BJ (cell line): ENCODE measurements at regions not wholly inside any gene's neighbourhood (a gene's known extent, or its start where the extent isn't known, plus 50 kb on each side); places are given as distances from the start of the nearest gene placed in this dataset.

Source experiments
- CTCF ChIA-PET: fragments of 350-600 bp; formaldehyde crosslinking; extraction: SDS; loops from one replicate; lab custom pipeline; 2021; ENCODE audit warnings: antibody characterized with exemption, inconsistent platforms; lab: Yijun Ruan, JAX
- POLR2A ChIA-PET: fragments of 300-600 bp; sonication (Branson Sonifier 250); formaldehyde crosslinking; extraction: SDS; loops from one replicate; lab custom pipeline; 2021; ENCODE audit warnings: antibody characterized with exemption; lab: Charles Lee
- DNase-seq: peaks from one replicate; pipeline ENCODE4 v3.0.0-alpha.2; 2011; ENCODE audit warnings: low read depth
- H3K27me3 ChIP-seq: 2 replicates; pipeline ENCODE4 v1.6.0; 2011; ENCODE audit warnings: low read length; ENCODE audit not compliant: control insufficient read depth, insufficient read depth
- H3K36me3 ChIP-seq: 2 replicates; pipeline ENCODE4 v1.5.1; 2011; ENCODE audit warnings: low read length; ENCODE audit not compliant: control insufficient read depth, insufficient read depth
- H3K4me3 ChIP-seq: 2 replicates; pipeline ENCODE4 v1.5.1; 2011; ENCODE audit warnings: low read depth, mild to moderate bottlenecking, control low read depth, low read length
- TF ChIP-seq, protein P1 (sequence below): IDR thresholded peaks from 2 replicates; pipeline ENCODE4 v1.5.1; 2011; ENCODE audit warnings: low read depth, mild to moderate bottlenecking, control low read depth, inconsistent platforms, low read length, moderate library complexity; ENCODE audit not compliant: insufficient read depth

DNA sequence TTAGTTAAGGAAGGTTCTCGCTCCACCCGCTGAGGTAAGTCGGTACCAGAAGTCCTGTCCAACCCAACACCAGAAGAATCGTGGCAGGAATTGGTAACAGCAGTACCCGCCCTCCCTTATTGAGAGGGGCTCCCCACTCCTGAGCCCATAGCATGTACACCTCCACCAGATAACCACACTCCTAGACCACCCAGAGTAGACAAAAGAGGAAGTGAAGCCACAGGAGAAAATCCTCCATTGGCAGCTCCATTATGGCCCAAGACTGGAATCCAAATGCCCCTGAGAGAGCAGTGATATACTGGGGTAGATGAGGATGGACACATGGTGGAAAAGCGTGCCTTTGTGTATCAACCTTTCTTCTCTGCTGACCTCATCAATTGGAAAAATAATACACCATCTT lies 106.1 kb upstream of the EPB41L4A start:
- POLR2A ChIA-PET, result no interaction called here
- CTCF ChIA-PET, result no interaction called here
- DNase-seq, result no peak
- TF ChIP-seq, protein P1, sequence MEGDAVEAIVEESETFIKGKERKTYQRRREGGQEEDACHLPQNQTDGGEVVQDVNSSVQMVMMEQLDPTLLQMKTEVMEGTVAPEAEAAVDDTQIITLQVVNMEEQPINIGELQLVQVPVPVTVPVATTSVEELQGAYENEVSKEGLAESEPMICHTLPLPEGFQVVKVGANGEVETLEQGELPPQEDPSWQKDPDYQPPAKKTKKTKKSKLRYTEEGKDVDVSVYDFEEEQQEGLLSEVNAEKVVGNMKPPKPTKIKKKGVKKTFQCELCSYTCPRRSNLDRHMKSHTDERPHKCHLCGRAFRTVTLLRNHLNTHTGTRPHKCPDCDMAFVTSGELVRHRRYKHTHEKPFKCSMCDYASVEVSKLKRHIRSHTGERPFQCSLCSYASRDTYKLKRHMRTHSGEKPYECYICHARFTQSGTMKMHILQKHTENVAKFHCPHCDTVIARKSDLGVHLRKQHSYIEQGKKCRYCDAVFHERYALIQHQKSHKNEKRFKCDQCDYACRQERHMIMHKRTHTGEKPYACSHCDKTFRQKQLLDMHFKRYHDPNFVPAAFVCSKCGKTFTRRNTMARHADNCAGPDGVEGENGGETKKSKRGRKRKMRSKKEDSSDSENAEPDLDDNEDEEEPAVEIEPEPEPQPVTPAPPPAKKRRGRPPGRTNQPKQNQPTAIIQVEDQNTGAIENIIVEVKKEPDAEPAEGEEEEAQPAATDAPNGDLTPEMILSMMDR, result no peak
- Histone ChIP-seq H3K4me3 (no peak overlapping the region), H3K27me3 (no peaks in the 10 kb centered on the region), H3K36me3 (no peaks in the 10 kb centered on the region)

- ChIA-PET CTCF (interaction anchor here (1.2 kb wide), 2 partner anchors 22 to 36 kb away, joined by 3 to 5 read pairs; no protein-coding TSS in a partner anchor), POLR2A (no interaction called here)
- Histone ChIP-seq H3K27me3 (no peaks in the 10 kb centered on the region), H3K4me3 (no peak overlapping the region), H3K36me3 (no peaks in the 10 kb centered on the region)
- DNase-seq, result no peak
- TF ChIP-seq, protein P1, result no peak
These were observed 109.9 kb upstream of the EPB41L4A start for GRCh38 chr5:112528928-112529327.

DNA sequence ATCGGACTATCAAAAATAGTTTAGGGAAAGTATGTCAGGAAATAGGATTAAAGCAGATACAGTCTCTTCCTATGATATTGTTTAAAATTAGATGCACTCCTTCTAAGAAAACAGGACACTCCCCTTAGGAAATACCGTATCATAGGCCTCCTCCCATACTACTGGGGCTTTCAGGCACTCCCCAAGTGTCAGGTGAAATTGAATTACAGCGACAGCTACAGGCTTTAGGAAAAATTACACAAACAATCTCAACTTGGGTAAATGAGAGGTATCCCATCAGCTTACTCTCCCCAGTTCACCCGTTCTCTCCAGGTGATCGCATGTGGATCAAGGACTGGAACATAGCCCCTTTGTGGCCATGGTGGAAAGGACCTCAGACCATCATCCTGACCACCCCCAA lies 110.4 kb upstream of the EPB41L4A start:
- TF ChIP-seq, protein P1, result no peak
- Histone ChIP-seq H3K27me3 (no peaks in the 10 kb centered on the region), H3K4me3 (no peak overlapping the region), H3K36me3 (no peaks in the 10 kb centered on the region)
- ChIA-PET CTCF (interaction anchor here (0.9 to 1.2 kb wide), 2 partner anchors 26 to 37 kb away, joined by 3 to 5 read pairs; no protein-coding TSS in a partner anchor), POLR2A (no interaction called here)
- DNase-seq, result no peak

GRCh38 chr5:112532654-112533360 lies 113.7 kb upstream of the EPB41L4A start:
- no peaks in the 10 kb centered on the region for H3K36me3 ChIP-seq
- no peak overlapping the region for H3K4me3 ChIP-seq
- ChIA-PET CTCF (interaction anchor here (1.4 kb wide), 1 partner anchor 18 kb away, joined by 4 read pairs; no protein-coding TSS in a partner anchor), POLR2A (no interaction called here)
- no peak for DNase-seq
- TF ChIP-seq, protein P1, result no peak
- no peaks in the 10 kb centered on the region for H3K27me3 ChIP-seq

DNA sequence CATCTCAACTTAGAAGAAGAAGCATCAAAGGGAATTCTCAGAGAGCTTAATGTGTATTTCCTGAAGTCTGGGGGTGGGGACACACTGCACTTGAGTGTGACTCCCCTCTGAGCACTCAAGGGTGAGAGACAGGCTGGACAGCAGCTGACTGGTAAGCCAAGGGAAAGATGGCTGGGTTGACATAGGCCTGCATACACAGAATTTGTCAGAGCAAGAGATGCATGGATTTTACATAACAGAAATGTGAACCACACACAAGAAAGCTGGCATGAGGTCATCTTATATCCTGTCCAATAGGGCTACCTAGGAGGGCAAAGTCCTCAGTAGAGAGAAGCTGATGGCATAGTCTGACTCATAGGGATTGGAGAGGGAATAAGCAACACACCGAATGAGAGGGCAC lies 114.3 kb upstream of the EPB41L4A start:
- POLR2A ChIA-PET, result no interaction called here
- CTCF ChIA-PET, result no interaction called here
- no peak for DNase-seq
- H3K27me3 ChIP-seq, result no peaks in the 10 kb centered on the region
- H3K36me3 ChIP-seq, result no peaks in the 10 kb centered on the region
- H3K4me3 ChIP-seq, result no peak overlapping the region
- TF ChIP-seq, protein P1, result no peak
